ENCODE measurements at regions not wholly inside any gene's neighbourhood (a gene's known extent, or its start where the extent isn't known, plus 50 kb on each side); places are given as distances from the start of the nearest gene placed in this dataset.
A peak's percentile ranks its signal among the peaks of the same experiment; 100 is the strongest.

DNA sequence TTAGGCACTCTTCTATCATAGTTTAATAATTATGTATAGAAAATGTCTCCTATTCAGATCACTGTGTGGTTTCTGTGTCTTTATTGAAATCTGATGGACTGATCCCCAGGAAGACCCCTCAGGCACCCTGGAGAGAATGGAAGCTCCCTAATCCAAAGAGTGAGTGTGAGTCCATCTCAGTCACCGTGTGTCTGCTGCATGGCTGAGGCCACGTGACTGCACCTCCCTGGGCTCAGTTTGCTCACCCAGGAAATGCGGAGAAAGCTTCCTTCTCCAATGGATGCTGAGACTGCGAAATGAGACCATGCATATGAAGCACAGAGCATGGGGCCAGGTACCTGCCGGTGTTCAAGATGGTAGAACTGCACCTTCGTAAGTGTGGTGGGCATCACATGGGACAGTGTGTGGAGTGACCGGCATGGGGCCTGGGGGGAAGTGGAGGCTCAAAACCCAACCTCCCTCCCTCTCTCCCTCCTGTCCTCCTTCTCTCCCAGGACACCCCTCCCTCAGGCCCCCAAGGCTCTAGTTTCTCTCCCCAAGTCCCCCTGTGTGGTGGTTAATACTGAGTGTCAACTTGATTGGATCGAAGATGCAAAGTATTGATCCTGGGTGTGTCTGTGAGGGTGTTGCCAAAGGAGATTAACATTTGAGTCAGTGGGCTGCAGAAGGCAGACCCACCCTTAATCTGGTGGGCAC is 557.5 kb downstream of the PTPRU start:
- TF ChIP-seq JUND (IDR thresholded peaks at IDR 0.05; ENCODE audit: low read depth), result no peak
- in situ Hi-C loops (cut with HindIII; ENCODE audit: low pct_unique_long_range_greater_than_20kb, low sequenced_read_pairs), result no loop called here
- DNase-seq (ENCODE audit: low read depth in 1 of 2, low spot score in 1 of 2), result no peak

DNA sequence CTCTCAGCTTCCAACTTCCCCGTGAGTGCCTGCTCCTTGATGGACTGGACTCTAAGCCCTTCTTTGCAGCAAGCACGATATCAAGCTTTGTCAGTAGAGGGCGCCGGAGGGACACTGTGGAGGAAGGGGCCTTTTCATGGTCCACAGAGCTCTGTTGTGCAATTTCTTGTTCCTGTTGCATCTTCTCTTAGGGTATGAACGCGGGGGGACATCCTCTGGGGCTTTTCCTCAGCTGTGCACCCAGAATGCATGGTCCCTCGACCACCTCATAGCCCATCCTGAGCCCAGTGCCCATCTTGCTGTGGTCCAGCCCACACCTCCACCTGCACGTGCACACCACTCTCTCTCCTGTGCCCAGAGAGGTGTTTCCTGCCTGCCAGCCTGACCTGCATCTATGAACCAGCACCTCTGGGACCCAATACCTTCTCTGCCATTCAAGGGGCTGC is 556.8 kb downstream of the PTPRU start:
- peak; percentile 32 to 77 for DNase-seq (ENCODE audit: low read depth in 1 of 2, low spot score in 1 of 2)
- TF ChIP-seq JUND (IDR thresholded peaks at IDR 0.05; ENCODE audit: low read depth), result no peak
- in situ Hi-C loops (cut with HindIII; ENCODE audit: low pct_unique_long_range_greater_than_20kb, low sequenced_read_pairs), result no loop called here

DNA sequence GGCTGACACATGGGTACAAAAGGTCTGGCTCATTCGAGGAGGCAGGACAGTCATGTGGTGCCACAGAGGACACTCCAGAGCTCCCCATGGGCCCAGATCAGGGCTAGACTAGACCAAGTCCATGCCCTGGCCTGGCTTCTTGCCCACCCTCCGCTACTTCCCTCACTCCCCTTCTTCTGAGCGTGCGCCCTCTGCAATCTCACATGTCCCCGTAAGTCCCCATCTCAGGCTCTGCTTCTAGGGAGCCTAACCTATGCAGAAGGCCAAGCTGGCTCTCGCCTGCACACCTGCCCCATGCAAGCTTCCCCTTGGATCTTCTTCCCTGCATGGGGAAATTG is 553.6 kb downstream of the PTPRU start:
- DNase-seq (ENCODE audit: low read depth in 1 of 2, low spot score in 1 of 2), result no peak
- in situ Hi-C loops (cut with HindIII; ENCODE audit: low pct_unique_long_range_greater_than_20kb, low sequenced_read_pairs), result no loop called here
- TF ChIP-seq JUND (IDR thresholded peaks at IDR 0.05; ENCODE audit: low read depth), result no peak

DNA sequence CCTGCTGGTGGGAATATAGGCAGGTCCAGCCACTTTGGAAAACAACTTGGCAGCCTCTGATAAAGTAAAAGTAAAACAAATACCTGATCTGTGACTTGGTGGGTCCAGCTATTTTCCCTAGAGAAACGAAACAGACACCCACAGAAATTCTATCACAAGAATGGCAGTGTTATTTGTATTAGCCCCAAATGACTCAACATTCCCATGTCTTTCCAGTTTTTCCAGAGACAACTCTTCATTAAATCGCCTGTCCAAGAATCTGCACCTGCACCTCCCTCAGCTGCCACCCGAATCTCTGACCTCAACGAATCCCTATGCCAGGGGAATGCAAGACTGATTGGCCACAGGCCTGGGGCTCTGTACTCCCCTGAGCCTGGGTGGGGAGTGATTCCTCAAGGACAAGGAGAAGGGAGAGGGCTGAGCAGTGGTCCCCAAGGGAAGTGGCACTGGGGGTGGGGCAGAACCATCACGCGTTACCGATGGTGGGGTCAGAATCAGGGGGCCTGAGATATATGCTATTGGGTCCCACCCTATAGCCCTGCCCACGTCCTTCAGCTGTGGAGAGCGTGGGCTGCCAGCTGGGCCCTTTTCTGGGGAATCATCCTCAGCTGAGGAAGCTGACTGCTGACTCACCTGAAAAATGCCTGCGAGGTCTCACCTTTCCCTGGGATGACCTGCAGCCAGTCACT is 553.0 kb downstream of the PTPRU start:
- in situ Hi-C loops (cut with HindIII; ENCODE audit: low pct_unique_long_range_greater_than_20kb, low sequenced_read_pairs), result no loop called here
- TF ChIP-seq JUND (IDR thresholded peaks at IDR 0.05; ENCODE audit: low read depth), result no peak
- DNase-seq (ENCODE audit: low read depth in 1 of 2, low spot score in 1 of 2), result no peak

DNA sequence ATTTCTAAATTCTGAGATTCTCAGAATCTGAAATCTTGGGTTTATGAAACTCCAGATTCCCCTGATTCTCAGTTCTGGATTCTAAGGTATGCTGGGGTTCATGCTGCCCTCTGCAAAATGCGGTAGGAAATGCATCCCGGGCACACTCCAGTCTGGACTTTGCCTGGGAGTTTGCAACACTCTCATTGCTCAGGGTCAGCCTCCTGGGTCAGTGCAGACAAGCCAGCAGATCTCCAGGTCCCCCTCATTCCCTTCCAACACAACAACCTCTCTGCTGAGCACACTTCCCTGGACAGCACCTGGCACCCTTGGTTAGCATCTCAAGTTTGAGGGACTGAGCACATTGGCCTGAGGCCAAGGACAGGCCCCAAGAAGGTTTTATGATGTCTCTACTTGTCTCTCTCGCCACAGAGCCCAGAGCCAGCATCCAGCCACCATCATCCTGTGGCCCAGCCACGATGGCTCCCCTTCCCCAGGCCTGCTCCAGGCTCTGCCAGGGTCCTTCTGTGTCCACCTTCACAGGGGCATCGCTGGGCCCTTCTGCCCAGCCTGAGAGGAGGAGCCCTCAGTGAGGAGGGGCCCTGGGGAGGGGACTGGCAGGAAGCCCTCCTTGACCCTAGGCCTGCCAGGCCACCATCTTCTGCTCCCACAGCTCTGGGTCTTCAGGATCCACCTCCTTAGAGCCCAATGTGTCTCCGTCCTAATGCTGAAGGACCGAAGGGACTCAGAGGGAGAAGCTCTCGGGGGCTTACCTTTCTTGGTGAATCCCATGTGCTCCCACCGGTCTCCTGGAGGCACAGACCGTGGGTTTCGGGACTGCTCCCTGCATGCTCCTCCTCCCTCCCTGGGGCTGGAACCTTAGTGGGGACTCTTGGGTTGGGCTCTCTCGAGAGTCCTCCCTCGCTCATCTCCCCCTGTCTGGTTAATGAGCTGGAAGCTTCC is 550.7 kb downstream of the PTPRU start:
- TF ChIP-seq JUND (IDR thresholded peaks at IDR 0.05; ENCODE audit: low read depth), result no peak
- in situ Hi-C loops (cut with HindIII; ENCODE audit: low pct_unique_long_range_greater_than_20kb, low sequenced_read_pairs), result no loop called here

DNA sequence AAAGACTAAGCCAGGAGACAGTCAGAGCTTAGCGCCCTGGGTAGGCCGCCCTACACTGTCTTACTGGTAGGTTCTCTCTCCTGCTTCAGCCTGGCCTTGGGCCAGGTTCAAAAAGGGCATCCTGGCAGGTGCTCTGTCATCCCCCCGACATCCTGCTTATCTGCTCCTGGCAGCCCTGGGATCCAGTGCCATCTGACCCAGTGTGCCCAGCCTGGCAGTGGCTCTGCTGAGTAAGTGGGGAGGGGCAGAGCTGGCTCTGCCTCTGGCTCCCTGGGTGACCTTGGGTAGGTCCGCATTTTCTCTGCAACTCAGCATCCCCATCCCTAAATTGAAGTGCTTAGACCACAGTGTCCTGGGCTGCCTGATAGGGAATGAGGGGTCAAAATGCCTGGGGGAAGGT is 549.9 kb downstream of the PTPRU start:
- no peak for DNase-seq (ENCODE audit: low read depth in 1 of 2, low spot score in 1 of 2)

More for the DNA sequence above, 550.7 kb downstream of the PTPRU start:
- no peak for DNase-seq (ENCODE audit: low read depth in 1 of 2, low spot score in 1 of 2)

DNA sequence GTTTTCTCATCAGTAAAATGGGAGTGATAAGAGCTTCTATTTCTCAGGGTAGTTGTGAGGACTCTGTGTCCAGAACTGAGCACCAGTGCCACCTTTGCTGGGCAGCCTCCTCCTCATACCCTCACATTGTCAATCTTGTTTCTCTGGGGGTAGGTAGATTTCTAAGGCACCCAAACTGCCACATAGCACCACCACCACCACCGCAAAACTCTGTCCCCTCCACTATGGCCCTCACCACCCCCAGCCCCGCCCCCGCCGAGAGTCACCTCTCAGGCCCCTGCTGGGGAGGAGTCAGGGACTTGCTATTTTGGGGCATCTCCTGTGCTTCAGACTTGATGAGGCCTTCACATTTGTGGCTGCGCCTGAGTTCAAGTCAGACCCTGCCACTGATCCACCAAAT is 549.2 kb downstream of the PTPRU start:
- TF ChIP-seq JUND (IDR thresholded peaks at IDR 0.05; ENCODE audit: low read depth), result no peak
- in situ Hi-C loops (cut with HindIII; ENCODE audit: low pct_unique_long_range_greater_than_20kb, low sequenced_read_pairs), result no loop called here

More for the DNA sequence above, 549.9 kb downstream of the PTPRU start:
- in situ Hi-C loops (cut with HindIII; ENCODE audit: low pct_unique_long_range_greater_than_20kb, low sequenced_read_pairs), result no loop called here
- no peak for TF ChIP-seq JUND (IDR thresholded peaks at IDR 0.05; ENCODE audit: low read depth)

DNA sequence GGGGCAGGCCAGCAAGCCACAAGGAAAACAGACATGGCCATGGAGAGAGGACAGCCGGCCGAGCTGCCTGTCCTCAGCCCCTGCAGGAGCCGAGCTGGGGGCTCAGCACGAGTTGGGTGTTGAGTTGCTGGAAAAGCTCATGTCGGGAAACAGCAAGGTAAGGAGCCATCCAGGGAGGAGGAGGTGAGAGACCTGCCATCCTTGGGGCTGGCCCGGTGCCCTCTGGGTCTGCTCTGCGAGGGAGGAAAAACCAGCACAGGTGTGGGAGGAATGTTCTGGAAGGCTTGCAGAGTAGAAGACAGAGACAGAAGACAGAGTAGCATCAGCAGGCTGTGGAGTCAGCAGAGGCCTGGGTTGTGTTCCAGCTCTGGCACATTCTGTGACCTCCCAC is 548.8 kb downstream of the PTPRU start:
- in situ Hi-C loops (cut with HindIII; ENCODE audit: low pct_unique_long_range_greater_than_20kb, low sequenced_read_pairs), result no loop called here
- TF ChIP-seq JUND (IDR thresholded peaks at IDR 0.05; ENCODE audit: low read depth), result no peak
- no peak for DNase-seq (ENCODE audit: low read depth in 1 of 2, low spot score in 1 of 2)

More for the DNA sequence above, 549.2 kb downstream of the PTPRU start:
- no peak for DNase-seq (ENCODE audit: low read depth in 1 of 2, low spot score in 1 of 2)

DNA sequence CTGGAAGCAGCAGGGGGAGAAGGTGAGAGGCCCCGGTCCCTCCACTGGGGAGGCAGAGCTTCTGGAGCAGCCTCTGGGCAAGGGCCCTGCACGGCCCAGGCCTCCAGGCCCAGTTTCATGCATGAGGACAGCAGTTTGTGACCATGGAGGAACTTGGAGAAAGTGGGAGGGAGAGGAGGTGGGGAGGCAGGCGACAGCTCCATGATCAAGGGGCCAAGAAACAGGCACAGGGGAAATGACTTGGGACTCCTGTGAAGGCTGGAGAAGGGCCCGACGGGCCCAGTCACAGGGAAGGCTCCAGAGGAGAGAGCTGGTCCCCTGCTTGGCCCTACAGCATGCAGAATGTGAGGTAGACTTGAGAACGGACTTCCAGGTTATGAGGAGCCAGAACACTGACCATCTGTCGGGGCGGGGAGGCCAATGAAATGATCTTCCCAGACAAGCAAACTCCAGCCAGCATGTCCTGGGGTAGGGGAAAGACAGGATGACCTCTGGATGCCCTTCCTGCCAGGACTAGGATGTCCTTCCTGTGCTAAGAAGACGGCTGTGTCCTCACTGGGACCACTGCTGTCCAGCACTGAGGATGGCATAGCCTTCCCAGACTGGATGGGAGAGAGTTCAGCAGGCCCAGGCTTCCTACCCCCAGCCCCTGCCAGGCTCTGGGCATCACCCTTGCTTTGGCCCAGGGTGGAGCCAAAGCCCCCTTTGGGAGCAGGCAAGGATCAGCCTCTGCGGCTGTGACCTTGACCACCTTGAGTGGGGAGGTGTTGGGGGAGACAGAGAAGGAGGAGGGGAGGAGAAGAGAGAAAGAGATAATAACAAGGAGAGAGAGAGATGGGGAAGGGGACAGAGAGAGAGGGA is 548.2 kb downstream of the PTPRU start:
- DNase-seq (ENCODE audit: low read depth in 1 of 2, low spot score in 1 of 2), result no peak
- in situ Hi-C loops (cut with HindIII; ENCODE audit: low pct_unique_long_range_greater_than_20kb, low sequenced_read_pairs), result no loop called here
- no peak for TF ChIP-seq JUND (IDR thresholded peaks at IDR 0.05; ENCODE audit: low read depth)

DNA sequence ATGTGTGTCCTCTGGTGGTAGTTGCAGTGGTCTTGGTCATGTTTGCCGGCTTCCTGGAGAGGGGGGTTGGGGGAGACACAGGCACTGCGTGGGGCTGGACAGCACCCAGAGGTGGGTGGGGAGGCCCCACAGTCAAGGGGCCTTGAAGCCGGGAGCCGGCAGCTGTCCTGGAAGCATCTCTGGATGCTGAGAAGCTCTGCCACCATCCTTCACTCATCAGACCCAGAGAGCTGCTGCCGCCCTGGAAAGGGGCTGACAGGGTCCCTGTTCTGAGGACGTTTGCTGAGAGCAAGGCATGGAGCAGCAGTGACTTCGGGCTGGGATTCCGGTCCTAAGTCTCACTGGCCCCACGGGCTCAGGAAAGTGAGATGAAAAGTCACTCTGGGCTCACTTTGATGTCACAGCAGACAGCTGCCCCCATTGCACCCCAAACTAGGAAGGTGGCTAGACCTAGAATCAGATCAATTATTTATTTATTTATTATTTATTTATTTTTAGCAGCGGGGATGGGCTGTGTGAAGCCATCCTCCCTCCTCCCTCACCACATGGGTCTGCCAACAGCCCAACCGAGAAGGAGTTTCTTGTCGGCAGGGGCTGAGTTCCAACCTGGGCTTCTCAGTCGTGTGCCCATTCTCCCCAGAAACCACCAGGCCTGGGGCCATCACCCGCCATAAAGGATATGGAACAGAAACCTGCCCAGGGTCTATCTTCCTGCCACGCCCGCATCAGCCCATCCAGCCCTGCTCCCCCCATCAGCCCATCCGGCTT is 547.4 kb downstream of the PTPRU start:
- no peak for TF ChIP-seq JUND (IDR thresholded peaks at IDR 0.05; ENCODE audit: low read depth)
- in situ Hi-C loops (cut with HindIII; ENCODE audit: low pct_unique_long_range_greater_than_20kb, low sequenced_read_pairs), result no loop called here
- DNase-seq (ENCODE audit: low read depth in 1 of 2, low spot score in 1 of 2), result no peak

DNA sequence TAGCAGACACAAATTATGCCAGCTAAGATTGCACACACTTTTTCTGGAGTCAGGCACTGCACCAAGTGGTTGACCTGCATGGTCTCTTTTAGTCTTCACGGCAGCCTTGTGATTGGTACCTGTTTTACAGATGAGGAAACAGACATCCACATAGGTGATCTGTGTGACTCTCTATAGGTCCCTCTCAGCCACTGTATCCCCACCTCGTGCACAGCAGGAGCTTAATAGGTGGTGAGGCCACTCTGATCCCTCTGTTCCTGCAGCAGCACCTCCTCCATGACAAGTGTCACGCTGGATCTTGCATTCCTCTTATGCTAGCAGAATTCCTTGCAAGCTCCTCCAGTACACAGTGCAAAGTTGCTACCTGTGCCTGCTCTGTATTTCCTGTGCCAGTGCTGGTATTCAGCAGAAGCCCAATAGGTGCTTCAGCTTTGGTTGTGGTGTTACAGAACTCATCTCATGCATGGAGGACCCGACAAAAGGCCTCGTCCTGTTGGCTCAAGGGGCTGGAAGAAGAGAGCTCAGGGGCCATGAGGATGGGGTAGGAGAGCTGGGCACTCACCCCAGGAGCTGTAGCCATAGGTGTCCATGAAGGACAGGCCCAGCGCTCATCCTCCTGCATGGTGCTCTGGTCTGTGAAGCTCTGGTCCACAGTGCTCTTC is 546.7 kb downstream of the PTPRU start:
- no peak for DNase-seq (ENCODE audit: low read depth in 1 of 2, low spot score in 1 of 2)
- no peak for TF ChIP-seq JUND (IDR thresholded peaks at IDR 0.05; ENCODE audit: low read depth)
- in situ Hi-C loops (cut with HindIII; ENCODE audit: low pct_unique_long_range_greater_than_20kb, low sequenced_read_pairs), result no loop called here

Data from T47D (cell line).